K562 (cell line): ENCODE measurements at regions not wholly inside any gene's neighbourhood (a gene's known extent, or its start where the extent isn't known, plus 50 kb on each side); places are given as distances from the start of the nearest gene placed in this dataset.

ENCODE experiments used
- ATAC-seq: fragments of 200-7000 bp; cut with Tn5 transposase; 3 replicates; pipeline ENCODE4 v1.9.1; 2020; ENCODE audit warnings: moderate library complexity
- BruUV-seq: library from RNA; stranded (reverse); fragments of 400-500 nt; replicated peaks from 2 replicates; lab custom pipeline; 2021; lab: Mats Ljungman, UMichigan
- CTCF ChIA-PET: fragments of 300-600 bp; formaldehyde crosslinking; extraction: SDS; loops from one replicate; lab custom pipeline; 2021; ENCODE audit warnings: low intra/inter-chr PET ratio; lab: Yijun Ruan, JAX
- POLR2A ChIA-PET: fragments of 300-600, 350-650 bp; sonication (Branson Sonifier 250); formaldehyde crosslinking; extraction: SDS; loops from one replicate; lab custom pipeline; 2021; ENCODE audit warnings: antibody characterized with exemption, inconsistent platforms; lab: Yijun Ruan, JAX
- DNase-seq, 4 experiments: peaks; one replicate each; pipeline versions ENCODE4 v3.0.0 to v3.0.0-alpha.2; 2011 to 2018; ENCODE audit warnings: low spot score in 3 of 4, mixed read lengths in 3 of 4; ENCODE audit errors: extremely low read depth in 1 of 4
- FAIRE-seq: peaks from 2 replicates; lab custom pipeline; 2011; peaks lifted over from hg19 to GRCh38; lab: Jason Lieb, UNC
- H2AFZ ChIP-seq: 2 replicates; pipeline ENCODE4 v1.6.0; 2011; ENCODE audit warnings: low read depth, low read length, control low read depth, inconsistent platforms
- H3K27ac ChIP-seq: fragments of 200-600 bp; 3 replicates; pipeline ENCODE4 v1.8.0; 2011; ENCODE audit warnings: low read depth, mild to moderate bottlenecking, control low read depth, inconsistent platforms, low read length, moderate library complexity, mixed read lengths; ENCODE audit errors: extremely low read depth
- H3K27me3 ChIP-seq, 2 experiments: fragments of 300-600 bp in 1 of 2; 2 replicates in 1 of 2; 3 replicates in 1 of 2; pipeline versions ENCODE4 v1.6.0 to v1.8.0; 2011; ENCODE audit warnings: inconsistent platforms in 2 of 2, low read length in 2 of 2, mild to moderate bottlenecking in 1 of 2, mixed read lengths in 1 of 2, moderate library complexity in 1 of 2; ENCODE audit not compliant: control insufficient read depth in 2 of 2, insufficient read depth in 2 of 2
- H3K36me3 ChIP-seq: fragments of 300-600 bp; 3 replicates; pipeline ENCODE4 v1.8.0; 2011; ENCODE audit warnings: mild to moderate bottlenecking, low read length, inconsistent platforms; ENCODE audit not compliant: control insufficient read depth, insufficient read depth
- H3K4me1 ChIP-seq, 2 experiments: fragments of 200-600 bp in 1 of 2; replicated peaks in 1 of 2; 2 replicates in 1 of 2; 3 replicates in 1 of 2; pipeline versions ENCODE4 v1.5.1 to v1.8.0; 2011; ENCODE audit warnings: inconsistent platforms in 2 of 2, low read length in 2 of 2, mild to moderate bottlenecking in 1 of 2, mixed read lengths in 1 of 2, moderate library complexity in 1 of 2; ENCODE audit not compliant: control insufficient read depth in 2 of 2, insufficient read depth in 2 of 2
- H3K4me2 ChIP-seq: 2 replicates; pipeline ENCODE4 v1.6.1; 2011; ENCODE audit warnings: low read length, control low read depth, inconsistent platforms, mixed read lengths; ENCODE audit not compliant: insufficient read depth
- H3K4me3 ChIP-seq: fragments of 200-600 bp; sonication (generic), shearing (Covaris generic); 2 replicates; pipeline ENCODE4 v1.5.1; 2016; ENCODE audit warnings: control low read depth, inconsistent platforms
- H3K79me2 ChIP-seq: fragments of 200-600 bp; 3 replicates; pipeline ENCODE4 v1.8.0; 2011; ENCODE audit warnings: low read length, inconsistent platforms; ENCODE audit not compliant: control insufficient read depth, insufficient read depth
- H3K9ac ChIP-seq, 2 experiments: 2 replicates each; pipeline versions ENCODE4 v1.6.0 to v1.6.1; 2011; ENCODE audit warnings: low read depth in 2 of 2, low read length in 2 of 2, control low read depth in 1 of 2, inconsistent platforms in 1 of 2, mild to moderate bottlenecking in 1 of 2, mixed read lengths in 1 of 2; ENCODE audit not compliant: insufficient read depth in 1 of 2
- H3K9me1 ChIP-seq: one replicate; pipeline ENCODE4 v1.6.0; 2011; ENCODE audit warnings: inconsistent platforms, mild to moderate bottlenecking, low read length, moderate library complexity; ENCODE audit not compliant: control insufficient read depth, insufficient read depth
- H3K9me3 ChIP-seq: replicated peaks from 2 replicates; pipeline ENCODE4 v1.5.1; 2011; ENCODE audit warnings: low read depth, low read length, inconsistent platforms; ENCODE audit not compliant: control insufficient read depth, insufficient read depth
- H4K20me1 ChIP-seq: replicated peaks from 2 replicates; pipeline ENCODE4 v1.6.1; 2011; ENCODE audit warnings: low read length, inconsistent platforms, mixed read lengths; ENCODE audit not compliant: control insufficient read depth, insufficient read depth
- ARID4B ChIP-seq: sonication (generic); formaldehyde crosslinking; IDR thresholded peaks from 2 replicates; pipeline ENCODE4 v1.8.0; 2022; ENCODE audit warnings: mild to moderate bottlenecking, missing genetic modification reagents
- CAMTA2 ChIP-seq: fragments of 250-450 bp; sonication (Bioruptor Pico); conservative IDR thresholded peaks from 2 replicates; pipeline ENCODE4 v1.5.1; 2022
- KDM5B ChIP-seq: fragments of 200-600 bp; sonication (generic); IDR thresholded peaks from 2 replicates; pipeline ENCODE4 v1.6.1; 2012; ENCODE audit warnings: low read depth, mild to moderate bottlenecking, moderate library complexity, low read length, control low read depth, inconsistent platforms; ENCODE audit not compliant: insufficient replicate concordance
- KLF13 ChIP-seq: fragments of 450-650 bp; IDR thresholded peaks from 2 replicates; pipeline ENCODE4 v1.6.1; 2016; ENCODE audit warnings: missing genetic modification characterization, low read depth, mild to moderate bottlenecking, missing compliant biosample characterization, moderate library complexity, borderline replicate concordance
- NFIC ChIP-seq: fragments of 450-650 bp; IDR thresholded peaks from 2 replicates; pipeline ENCODE4 v1.6.1; 2017; ENCODE audit warnings: mild to moderate bottlenecking, inconsistent platforms
- RUNX1 ChIP-seq: sonication (generic); IDR thresholded peaks from 2 replicates; pipeline ENCODE4 v1.6.1; 2016; ENCODE audit warnings: antibody characterized with exemption, low read depth
- SPI1 ChIP-seq: IDR thresholded peaks from 2 replicates; pipeline ENCODE4 v1.6.1; 2011; ENCODE audit warnings: low read depth, low read length, control low read depth, borderline replicate concordance
- TRIM24 ChIP-seq, 2 experiments: fragments of 450-650 bp; IDR thresholded peaks; 2 replicates each; pipeline ENCODE4 v1.6.1; 2016
- USF1 ChIP-seq: sonication (generic); formaldehyde crosslinking; IDR thresholded peaks from 2 replicates; pipeline ENCODE4 v1.9.0; 2022; ENCODE audit warnings: mild to moderate bottlenecking, missing genetic modification reagents
- ZNF140 ChIP-seq: fragments of 250-450 bp; sonication (Bioruptor Pico); IDR thresholded peaks from 2 replicates; pipeline ENCODE4 v1.8.0; 2021; ENCODE audit warnings: moderate library complexity, mild to moderate bottlenecking, inconsistent platforms
- ZNF263 ChIP-seq: sonication (generic); formaldehyde crosslinking; IDR thresholded peaks from 2 replicates; pipeline ENCODE4 v1.8.0; 2022; ENCODE audit warnings: mild to moderate bottlenecking, missing genetic modification reagents, borderline replicate concordance
- ZNF699 ChIP-seq: fragments of 250-450 bp; sonication (Bioruptor Pico); IDR thresholded peaks from 2 replicates; pipeline ENCODE4 v1.8.0; 2021; ENCODE audit warnings: mild to moderate bottlenecking, moderate library complexity; ENCODE audit not compliant: insufficient replicate concordance
- ZSCAN29 ChIP-seq: fragments of 450-650 bp; IDR thresholded peaks from 2 replicates; pipeline ENCODE4 v1.6.1; 2017
- ZZZ3 ChIP-seq: fragments of 450-650 bp; IDR thresholded peaks from 2 replicates; pipeline ENCODE4 v1.6.1; 2016; ENCODE audit warnings: antibody characterized with exemption, mild to moderate bottlenecking, moderate library complexity
- WGBS: fragments of 100-300 bp; shearing (Covaris generic); methylation state at CpG from one replicate; pipeline ENCODE4 v1.1.6; 2016; ENCODE audit warnings: low coverage, mixed read lengths; ENCODE audit not compliant: insufficient coverage; ENCODE audit errors: missing lambda C conversion rate; 5-methylcytosine and 5-hydroxymethylcytosine counted together
- in situ Hi-C: fragments of 300-500 bp; cut with MboI; formaldehyde crosslinking; loops from 4 replicates; pipeline ENCODE4 v1.15.0; 2018; ENCODE audit warnings: inconsistent platforms, mixed read lengths
- intact Hi-C: fragments of 100-400 bp; cut with micrococcal nuclease; formaldehyde crosslinking; loops from 2 replicates; pipeline ENCODE4 v1.14.2; 2022

- TF ChIP-seq ARID4B (CRISPR knock-in tag), result no peak
- no peak for TF ChIP-seq CAMTA2 (CRISPR knock-in tag)
Measured at GRCh38 chr3:193947596-193947995, 188.4 kb upstream of the HES1 start (continued).

- no peaks in the 10 kb centered on the region for H3K36me3 ChIP-seq
- no peak overlapping the region for H3K27ac ChIP-seq
- intact Hi-C loops, result loop anchor here (10.0 kb wide), 1 partner anchor 366 kb away; no protein-coding TSS in a partner anchor
- FAIRE-seq, result no peak
- no peaks in the 10 kb centered on the region for H3K9me1 ChIP-seq
- no peaks in the 10 kb centered on the region for H3K79me2 ChIP-seq
- no peak overlapping the region for H3K4me3 ChIP-seq
- in situ Hi-C loops, result no loop called here
- no TSS peak for BruUV-seq
- 59% methylated on average over 3 of the region's 3 CpGs for WGBS
- H3K4me1 ChIP-seq, result peaks cover 7 to 13% of the 10 kb centered on the region in 2 experiments
- no peak overlapping the region for H2AFZ ChIP-seq
- no peaks in the 10 kb centered on the region for H4K20me1 ChIP-seq
- H3K9ac ChIP-seq, result no peak overlapping the region
- TF ChIP-seq TRIM24 (IDR thresholded peaks at IDR 0.05), result no peak
- TF ChIP-seq ZNF263 (CRISPR knock-in tag), result no peak
- no peak for TF ChIP-seq USF1 (CRISPR knock-in tag)
- 0 out of 2 replicates have a peak, but pooled peaks have one; percentile 4 for TF ChIP-seq SPI1
- no peak for TF ChIP-seq ZSCAN29
- no peak for TF ChIP-seq RUNX1
- no peak for TF ChIP-seq KDM5B
- TF ChIP-seq NFIC, result peak; percentile 48
- no peak for TF ChIP-seq KLF13 (tag)
- TF ChIP-seq ZZZ3, result no peak
- TF ChIP-seq ZNF140 (CRISPR knock-in tag), result no peak
- no peak for TF ChIP-seq ZNF699 (CRISPR knock-in tag)
- TF ChIP-seq, all 486 proteins: peak for 2
- DNase-seq (no peak), ATAC-seq (no peak)
- ChIA-PET CTCF (interaction anchor here (0.6 kb wide), 1 partner anchor 16 kb away, joined by 3 read pairs; no protein-coding TSS in a partner anchor), POLR2A (no interaction called here)
- Histone ChIP-seq H3K27me3 (no peaks in the 10 kb centered on the region), H3K9me3 (no peaks in the 10 kb centered on the region), H3K4me2 (no peak overlapping the region)
Measured at GRCh38 chr3:193948459-193948858, 187.5 kb upstream of the HES1 start.
